ENCODE measurements at regions not wholly inside any gene's neighbourhood (a gene's known extent, or its start where the extent isn't known, plus 50 kb on each side); places are given as distances from the start of the nearest gene placed in this dataset.

DNA sequence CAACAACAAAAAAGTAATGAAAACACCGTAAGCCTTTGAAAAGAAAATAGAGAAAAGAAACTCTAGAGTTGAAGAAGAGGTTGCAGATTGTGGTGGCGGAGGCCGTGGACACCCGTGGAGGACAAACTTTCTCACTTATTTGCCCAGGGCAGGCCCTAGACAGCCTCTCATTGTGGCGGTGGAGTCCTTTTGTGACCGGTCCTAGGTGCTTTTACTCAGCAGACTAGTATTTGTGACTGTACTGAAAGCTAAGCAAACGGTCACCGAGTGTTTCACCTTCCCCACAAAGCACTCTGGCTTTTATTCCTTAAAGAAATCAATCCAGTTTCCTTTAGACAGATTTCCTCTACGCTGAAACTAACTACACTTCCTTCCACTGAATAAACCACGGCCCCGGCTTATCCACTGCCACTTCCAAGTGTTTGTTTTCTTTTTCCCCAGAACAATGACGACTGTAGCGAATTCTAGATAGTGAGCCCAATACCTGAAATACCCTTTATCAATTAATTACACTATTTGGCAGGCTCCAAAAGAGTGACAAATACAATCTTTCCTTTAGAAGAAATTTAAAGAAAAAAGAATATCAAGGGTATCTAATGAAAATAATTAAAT lies 210.2 kb upstream of the TARS1 start:
- ChIA-PET POLR2A (ENCODE audit: unreplicated experiment) (no interaction called here), CTCF (no interaction called here)
- Histone ChIP-seq H3K9ac (ENCODE audit: low read length) (no peak overlapping the region), H3K4me1 (ENCODE audit: insufficient read depth, low read length) (no peaks in the 10 kb centered on the region), H3K27me3 (ENCODE audit: low read length) (no peaks in the 10 kb centered on the region), H3K9me3 (ENCODE audit: low read length) (no peaks in the 10 kb centered on the region), H4K20me1 (ENCODE audit: low read length) (no peaks in the 10 kb centered on the region), H3K4me2 (ENCODE audit: low read length) (no peak overlapping the region), H3F3A (ENCODE audit: low read length, unreplicated experiment) (no peaks in the 10 kb centered on the region), H3K9me2 (replicated peaks; ENCODE audit: low read length) (no peaks in the 10 kb centered on the region), H3K36me3 (ENCODE audit: low read depth, low read length) (no peaks in the 10 kb centered on the region), H2AFZ (ENCODE audit: low read length) (no peak overlapping the region), H3K27ac (ENCODE audit: low read length) (no peak overlapping the region), H3K79me2 (ENCODE audit: low read length) (no peaks in the 10 kb centered on the region), H3K4me3 (ENCODE audit: low read length) (no peak overlapping the region)
- intact Hi-C loops (cut with micrococcal nuclease): no loop called here
- DNase-seq: no peak
- TF ChIP-seq EZH2phosphoT487 (IDR thresholded peaks at IDR 0.05; ENCODE audit: borderline replicate concordance, low read length) (no peak), EZH2 (IDR thresholded peaks at IDR 0.05; ENCODE audit: low read length, unreplicated experiment) (no peak)
- TF ChIP-seq, protein P1, sequence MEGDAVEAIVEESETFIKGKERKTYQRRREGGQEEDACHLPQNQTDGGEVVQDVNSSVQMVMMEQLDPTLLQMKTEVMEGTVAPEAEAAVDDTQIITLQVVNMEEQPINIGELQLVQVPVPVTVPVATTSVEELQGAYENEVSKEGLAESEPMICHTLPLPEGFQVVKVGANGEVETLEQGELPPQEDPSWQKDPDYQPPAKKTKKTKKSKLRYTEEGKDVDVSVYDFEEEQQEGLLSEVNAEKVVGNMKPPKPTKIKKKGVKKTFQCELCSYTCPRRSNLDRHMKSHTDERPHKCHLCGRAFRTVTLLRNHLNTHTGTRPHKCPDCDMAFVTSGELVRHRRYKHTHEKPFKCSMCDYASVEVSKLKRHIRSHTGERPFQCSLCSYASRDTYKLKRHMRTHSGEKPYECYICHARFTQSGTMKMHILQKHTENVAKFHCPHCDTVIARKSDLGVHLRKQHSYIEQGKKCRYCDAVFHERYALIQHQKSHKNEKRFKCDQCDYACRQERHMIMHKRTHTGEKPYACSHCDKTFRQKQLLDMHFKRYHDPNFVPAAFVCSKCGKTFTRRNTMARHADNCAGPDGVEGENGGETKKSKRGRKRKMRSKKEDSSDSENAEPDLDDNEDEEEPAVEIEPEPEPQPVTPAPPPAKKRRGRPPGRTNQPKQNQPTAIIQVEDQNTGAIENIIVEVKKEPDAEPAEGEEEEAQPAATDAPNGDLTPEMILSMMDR (conservative IDR thresholded peaks at IDR 0.05; ENCODE audit: low read depth, low read length): no peak
- ATAC-seq: no peak
- no TSS peak for BruUV-seq (replicated peaks)

DNA sequence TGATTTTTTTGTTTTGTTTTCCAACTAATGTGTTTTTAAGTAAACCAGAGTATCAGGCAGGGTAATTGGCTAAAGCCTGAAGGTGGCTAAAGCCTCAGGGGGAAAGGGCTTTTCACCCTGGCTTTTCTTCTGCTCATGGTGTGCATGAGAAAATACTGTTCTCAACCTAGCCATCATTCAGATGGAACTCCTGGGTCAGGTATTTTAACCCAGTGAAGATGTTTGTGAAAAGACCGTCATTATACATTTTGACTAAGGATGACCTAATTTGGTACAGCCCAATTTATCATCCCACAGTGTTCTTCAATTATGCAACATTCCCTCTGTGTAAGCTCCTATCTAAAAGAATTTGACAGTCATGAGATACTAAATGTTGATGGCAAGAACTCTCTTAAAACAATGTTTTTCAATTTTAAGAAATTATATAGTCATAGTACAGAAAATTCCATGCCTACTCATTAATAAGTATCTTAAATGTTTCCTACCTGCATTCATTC lies 209.5 kb upstream of the TARS1 start:
- Histone ChIP-seq H3K27me3 (ENCODE audit: low read length) (no peaks in the 10 kb centered on the region), H3K9me2 (replicated peaks; ENCODE audit: low read length) (no peaks in the 10 kb centered on the region), H3K36me3 (ENCODE audit: low read depth, low read length) (no peaks in the 10 kb centered on the region), H3K4me1 (ENCODE audit: insufficient read depth, low read length) (no peaks in the 10 kb centered on the region), H4K20me1 (ENCODE audit: low read length) (no peaks in the 10 kb centered on the region), H3F3A (ENCODE audit: low read length, unreplicated experiment) (no peaks in the 10 kb centered on the region), H3K79me2 (ENCODE audit: low read length) (no peaks in the 10 kb centered on the region), H3K9me3 (ENCODE audit: low read length) (no peaks in the 10 kb centered on the region), H3K27ac (ENCODE audit: low read length) (no peak overlapping the region), H3K9ac (ENCODE audit: low read length) (no peak overlapping the region), H2AFZ (ENCODE audit: low read length) (no peak overlapping the region), H3K4me2 (ENCODE audit: low read length) (no peak overlapping the region), H3K4me3 (ENCODE audit: low read length) (no peak overlapping the region)
- BruUV-seq (replicated peaks): no TSS peak
- intact Hi-C loops (cut with micrococcal nuclease): no loop called here
- DNase-seq: no peak
- TF ChIP-seq, protein P1 (conservative IDR thresholded peaks at IDR 0.05; ENCODE audit: low read depth, low read length): no peak
- TF ChIP-seq EZH2phosphoT487 (IDR thresholded peaks at IDR 0.05; ENCODE audit: borderline replicate concordance, low read length) (no peak), EZH2 (IDR thresholded peaks at IDR 0.05; ENCODE audit: low read length, unreplicated experiment) (no peak)
- ChIA-PET CTCF (no interaction called here), POLR2A (ENCODE audit: unreplicated experiment) (no interaction called here)
- no peak for ATAC-seq

DNA sequence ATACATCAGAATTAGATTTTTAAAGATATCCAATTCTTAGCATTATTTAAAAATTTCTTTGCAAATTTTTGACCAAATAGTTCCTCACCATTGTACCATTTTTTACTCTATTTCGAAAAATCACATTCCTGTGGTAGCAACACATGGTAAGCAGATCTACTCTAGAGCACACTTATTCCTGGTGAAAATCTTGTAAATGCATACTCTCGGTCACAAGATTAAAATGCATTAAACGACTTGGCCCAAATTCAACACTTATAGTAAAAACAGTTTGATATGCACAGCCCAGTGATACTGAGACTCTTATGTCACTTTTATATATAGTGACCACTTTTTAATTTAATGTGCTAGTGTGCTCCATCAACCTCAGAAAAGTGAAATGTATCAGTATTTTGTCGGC lies 208.8 kb upstream of the TARS1 start:
- ChIA-PET CTCF (no interaction called here), POLR2A (ENCODE audit: unreplicated experiment) (no interaction called here)
- TF ChIP-seq EZH2 (IDR thresholded peaks at IDR 0.05; ENCODE audit: low read length, unreplicated experiment) (no peak), EZH2phosphoT487 (IDR thresholded peaks at IDR 0.05; ENCODE audit: borderline replicate concordance, low read length) (no peak)
- TF ChIP-seq, protein P1 (conservative IDR thresholded peaks at IDR 0.05; ENCODE audit: low read depth, low read length): no peak
- Histone ChIP-seq H3K27me3 (ENCODE audit: low read length) (no peaks in the 10 kb centered on the region), H3K9me2 (replicated peaks; ENCODE audit: low read length) (no peaks in the 10 kb centered on the region), H3K9me3 (ENCODE audit: low read length) (no peaks in the 10 kb centered on the region), H3K27ac (ENCODE audit: low read length) (no peak overlapping the region), H3K4me1 (ENCODE audit: insufficient read depth, low read length) (no peaks in the 10 kb centered on the region), H3K79me2 (ENCODE audit: low read length) (no peaks in the 10 kb centered on the region), H3F3A (ENCODE audit: low read length, unreplicated experiment) (no peaks in the 10 kb centered on the region), H3K4me3 (ENCODE audit: low read length) (no peak overlapping the region), H4K20me1 (ENCODE audit: low read length) (no peaks in the 10 kb centered on the region), H2AFZ (ENCODE audit: low read length) (no peak overlapping the region), H3K9ac (ENCODE audit: low read length) (no peak overlapping the region), H3K36me3 (ENCODE audit: low read depth, low read length) (no peaks in the 10 kb centered on the region), H3K4me2 (ENCODE audit: low read length) (no peak overlapping the region)
- BruUV-seq (replicated peaks): no TSS peak
- DNase-seq (no peak), ATAC-seq (no peak)
- intact Hi-C loops (cut with micrococcal nuclease): no loop called here

Measured in PC-3 (cell line).